ENCODE measurements at regions not wholly inside any gene's neighbourhood (a gene's known extent, or its start where the extent isn't known, plus 50 kb on each side); places are given as distances from the start of the nearest gene placed in this dataset.
"Not testable (repeated sequence)": the region's sequence is repeated elsewhere in the genome, so short reads cannot be mapped to it uniquely, and the experiment has no call there.

- no peaks in the 10 kb centered on the region for H3K36me3 Mint-ChIP-seq (ENCODE audit: insufficient read depth)
- H3K27me3 Mint-ChIP-seq: peaks cover 60% of the 10 kb centered on the region
- DNase-seq (ENCODE audit: low spot score in 2 of 2): no peak
- H3K9me3 Mint-ChIP-seq: peaks cover 23% of the 10 kb centered on the region
- ATAC-seq (replicated peaks; ENCODE audit: extremely low read depth, poor library complexity, severe bottlenecking): no peak
- no peak overlapping the region for H3K27ac Mint-ChIP-seq (ENCODE audit: low read depth)
- H3K4me1 Mint-ChIP-seq: peaks cover 9% of the 10 kb centered on the region
- H3K4me3 Mint-ChIP-seq: peak overlapping the region; percentile 55
Measured at GRCh38 chr20:29410806-29411457, 1846.5 kb upstream of the DEFB115 start.

DNA sequence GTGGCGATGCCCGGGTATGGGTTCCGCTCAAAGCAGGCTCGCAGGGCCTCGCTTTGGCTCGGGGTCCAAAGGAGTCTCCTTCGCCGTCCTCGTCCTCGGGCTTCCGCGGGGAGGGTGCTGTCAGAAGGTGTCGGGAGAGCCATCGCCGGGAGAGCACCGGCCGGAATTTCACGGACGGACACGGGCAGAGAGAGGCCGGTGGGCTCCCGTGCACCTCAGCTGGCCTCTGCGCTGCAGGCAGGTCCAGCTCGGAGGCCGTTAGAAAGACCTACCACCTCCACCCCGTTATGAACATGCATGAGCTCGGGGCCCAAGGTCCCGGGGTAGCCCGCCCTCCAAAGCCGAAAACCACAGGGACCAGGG is 1846.0 kb upstream of the DEFB115 start:
- H3K4me1 Mint-ChIP-seq; ATAC-seq (replicated peaks; ENCODE audit: extremely low read depth, poor library complexity, severe bottlenecking); H3K27ac Mint-ChIP-seq (ENCODE audit: low read depth); DNase-seq (ENCODE audit: low spot score in 2 of 2); H3K36me3 Mint-ChIP-seq (ENCODE audit: insufficient read depth): not testable (repeated sequence)
- H3K9me3 Mint-ChIP-seq: peaks cover 23% of the 10 kb centered on the region
- peak overlapping the region; percentile 55 for H3K4me3 Mint-ChIP-seq
- peaks cover 65% of the 10 kb centered on the region for H3K27me3 Mint-ChIP-seq

GRCh38 chr20:29419378-29419777 is 1838.1 kb upstream of the DEFB115 start:
- Mint-ChIP-seq H3K27me3 (peaks cover 22% of the 10 kb centered on the region), H3K4me1 (no peaks in the 10 kb centered on the region), H3K9me3 (no peaks in the 10 kb centered on the region), H3K4me3 (no peak overlapping the region), H3K27ac (ENCODE audit: low read depth) (no peak overlapping the region), H3K36me3 (ENCODE audit: insufficient read depth) (no peaks in the 10 kb centered on the region)
- no peak for ATAC-seq (replicated peaks; ENCODE audit: extremely low read depth, poor library complexity, severe bottlenecking)
- DNase-seq (ENCODE audit: low spot score in 2 of 2): no peak

- H3K4me3 Mint-ChIP-seq: no peak overlapping the region
- no peak for ATAC-seq (replicated peaks; ENCODE audit: extremely low read depth, poor library complexity, severe bottlenecking)
- no peaks in the 10 kb centered on the region for H3K4me1 Mint-ChIP-seq
- H3K36me3 Mint-ChIP-seq (ENCODE audit: insufficient read depth): no peaks in the 10 kb centered on the region
- no peak for DNase-seq (ENCODE audit: low spot score in 2 of 2)
- no peaks in the 10 kb centered on the region for H3K9me3 Mint-ChIP-seq
- H3K27me3 Mint-ChIP-seq: peaks cover 29% of the 10 kb centered on the region
- H3K27ac Mint-ChIP-seq (ENCODE audit: low read depth): no peak overlapping the region
Measured at GRCh38 chr20:29427201-29428060, 1830.0 kb upstream of the DEFB115 start.

DNA sequence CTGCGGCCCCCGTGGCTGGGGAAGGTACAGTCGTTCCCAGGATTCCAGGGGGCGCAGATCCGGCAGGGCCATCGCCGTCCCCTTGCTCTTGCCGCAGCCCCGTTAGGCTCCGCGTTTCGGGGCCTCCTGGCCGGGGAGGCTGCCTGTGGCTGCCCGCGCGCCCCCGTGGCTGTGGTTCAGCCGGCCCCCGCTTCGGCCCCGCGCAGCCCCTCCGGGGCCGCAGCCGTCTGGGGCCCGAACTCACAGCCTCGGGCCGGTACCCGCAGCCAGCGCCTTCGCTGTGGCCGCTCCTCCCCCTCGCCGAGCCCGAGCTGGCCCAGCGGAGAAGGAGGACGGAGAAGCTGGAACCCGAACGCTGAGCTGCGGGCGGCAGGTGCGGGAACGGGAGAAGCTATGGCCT is 1826.9 kb upstream of the DEFB115 start:
- Mint-ChIP-seq H3K4me1 (no peaks in the 10 kb centered on the region), H3K27ac (ENCODE audit: low read depth) (no peak overlapping the region), H3K27me3 (peaks cover 19% of the 10 kb centered on the region), H3K9me3 (no peaks in the 10 kb centered on the region), H3K4me3 (no peak overlapping the region), H3K36me3 (ENCODE audit: insufficient read depth) (no peaks in the 10 kb centered on the region)
- ATAC-seq (replicated peaks; ENCODE audit: extremely low read depth, poor library complexity, severe bottlenecking) (no peak), DNase-seq (ENCODE audit: low spot score in 2 of 2) (no peak)

DNA sequence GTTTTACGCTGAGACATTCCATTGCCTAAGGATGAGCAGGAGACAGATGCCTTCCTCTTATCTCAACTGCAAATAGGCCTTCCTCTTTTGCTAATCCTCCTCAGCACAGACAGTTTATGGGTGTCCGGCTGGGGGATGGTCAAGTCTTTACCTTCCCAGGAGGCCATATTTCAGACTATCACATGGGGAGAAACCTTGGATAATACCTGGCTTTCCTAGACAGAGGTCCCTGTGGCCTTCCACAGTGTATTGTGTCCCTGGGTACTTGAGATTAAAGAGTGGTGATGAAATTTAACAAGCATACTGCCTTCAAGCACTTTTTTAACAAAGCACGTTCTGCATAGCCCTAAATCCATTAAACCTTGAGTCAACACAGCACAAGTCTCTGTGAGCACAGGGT is 1816.7 kb upstream of the DEFB115 start:
- H3K4me3 Mint-ChIP-seq; H3K27me3 Mint-ChIP-seq; DNase-seq (ENCODE audit: low spot score in 2 of 2); H3K9me3 Mint-ChIP-seq; ATAC-seq (replicated peaks; ENCODE audit: extremely low read depth, poor library complexity, severe bottlenecking); H3K36me3 Mint-ChIP-seq (ENCODE audit: insufficient read depth); H3K27ac Mint-ChIP-seq (ENCODE audit: low read depth): not testable (repeated sequence)
- peaks cover 15% of the 10 kb centered on the region for H3K4me1 Mint-ChIP-seq

GRCh38 chr20:29443206-29443781 is 1814.2 kb upstream of the DEFB115 start:
- H3K9me3 Mint-ChIP-seq; H3K27ac Mint-ChIP-seq (ENCODE audit: low read depth); H3K36me3 Mint-ChIP-seq (ENCODE audit: insufficient read depth): not testable (repeated sequence)
- DNase-seq (ENCODE audit: low spot score in 2 of 2) (peak in 1 of 2 donors; percentile 26), ATAC-seq (replicated peaks; ENCODE audit: extremely low read depth, poor library complexity, severe bottlenecking) (peak; percentile 41)
- Mint-ChIP-seq H3K4me3 (peak overlapping the region; percentile 50), H3K27me3 (peaks cover 18% of the 10 kb centered on the region), H3K4me1 (peaks cover 15% of the 10 kb centered on the region)

- ATAC-seq (replicated peaks; ENCODE audit: extremely low read depth, poor library complexity, severe bottlenecking): no peak
- Mint-ChIP-seq H3K4me3 (peak overlapping the region; percentile 50), H3K4me1 (peaks cover 15% of the 10 kb centered on the region), H3K9me3 (no peaks in the 10 kb centered on the region), H3K36me3 (ENCODE audit: insufficient read depth) (no peaks in the 10 kb centered on the region), H3K27me3 (peaks cover 18% of the 10 kb centered on the region), H3K27ac (ENCODE audit: low read depth) (no peak overlapping the region)
- DNase-seq (ENCODE audit: low spot score in 2 of 2): no peak
Measured at GRCh38 chr20:29443819-29444218, 1813.6 kb upstream of the DEFB115 start.

DNA sequence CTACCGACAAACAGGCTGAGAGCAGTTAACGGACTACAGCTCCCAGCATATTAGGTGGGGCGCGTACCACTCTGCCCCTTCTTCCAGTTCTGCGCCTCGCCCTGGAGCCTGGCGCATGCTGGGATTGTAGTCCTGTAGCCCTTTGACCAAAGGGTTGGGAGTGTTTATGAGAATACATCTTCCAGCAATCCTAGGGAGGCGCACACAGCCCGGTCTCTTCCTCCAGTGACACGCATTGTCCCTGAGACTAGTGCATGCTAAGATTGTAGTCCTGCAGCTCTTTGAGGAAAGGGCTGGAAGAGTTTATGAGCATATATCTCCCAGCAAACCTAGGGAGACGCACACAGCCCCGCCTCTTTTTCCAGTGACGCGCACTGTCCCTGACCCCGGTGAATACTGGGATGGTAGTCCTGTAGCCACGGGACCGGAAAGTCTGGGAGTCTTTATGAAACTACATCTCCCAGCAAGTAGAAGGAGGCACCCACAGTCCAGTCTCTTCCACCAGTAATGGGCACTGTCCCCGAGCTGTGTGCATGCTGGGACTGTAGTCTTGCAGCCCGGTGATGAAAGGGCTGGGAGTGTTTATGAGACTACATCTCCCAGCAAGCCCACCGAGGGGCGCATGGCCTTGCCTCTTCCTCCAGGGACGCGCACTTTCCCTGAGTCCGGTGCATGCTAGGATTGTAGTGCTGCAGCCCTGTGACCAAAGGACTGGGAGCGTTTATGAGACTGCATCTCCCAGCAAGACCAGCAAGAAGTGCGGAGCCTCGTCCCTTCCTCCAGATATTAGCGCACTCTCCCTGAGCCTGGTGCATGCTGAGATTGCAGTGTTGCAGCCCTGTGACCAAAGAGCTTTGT is 1812.2 kb upstream of the DEFB115 start:
- Mint-ChIP-seq H3K4me3 (peak overlapping the region; percentile 59), H3K4me1 (peaks cover 15% of the 10 kb centered on the region), H3K27me3 (peaks cover 18% of the 10 kb centered on the region)
- not testable (repeated sequence) for H3K9me3 Mint-ChIP-seq; H3K27ac Mint-ChIP-seq (ENCODE audit: low read depth); DNase-seq (ENCODE audit: low spot score in 2 of 2); H3K36me3 Mint-ChIP-seq (ENCODE audit: insufficient read depth)
- ATAC-seq (replicated peaks; ENCODE audit: extremely low read depth, poor library complexity, severe bottlenecking): peak; percentile 49

- not testable (repeated sequence) for ATAC-seq (replicated peaks; ENCODE audit: extremely low read depth, poor library complexity, severe bottlenecking)
Measured at GRCh38 chr20:29447517-29448484, 1809.7 kb upstream of the DEFB115 start.

DNA sequence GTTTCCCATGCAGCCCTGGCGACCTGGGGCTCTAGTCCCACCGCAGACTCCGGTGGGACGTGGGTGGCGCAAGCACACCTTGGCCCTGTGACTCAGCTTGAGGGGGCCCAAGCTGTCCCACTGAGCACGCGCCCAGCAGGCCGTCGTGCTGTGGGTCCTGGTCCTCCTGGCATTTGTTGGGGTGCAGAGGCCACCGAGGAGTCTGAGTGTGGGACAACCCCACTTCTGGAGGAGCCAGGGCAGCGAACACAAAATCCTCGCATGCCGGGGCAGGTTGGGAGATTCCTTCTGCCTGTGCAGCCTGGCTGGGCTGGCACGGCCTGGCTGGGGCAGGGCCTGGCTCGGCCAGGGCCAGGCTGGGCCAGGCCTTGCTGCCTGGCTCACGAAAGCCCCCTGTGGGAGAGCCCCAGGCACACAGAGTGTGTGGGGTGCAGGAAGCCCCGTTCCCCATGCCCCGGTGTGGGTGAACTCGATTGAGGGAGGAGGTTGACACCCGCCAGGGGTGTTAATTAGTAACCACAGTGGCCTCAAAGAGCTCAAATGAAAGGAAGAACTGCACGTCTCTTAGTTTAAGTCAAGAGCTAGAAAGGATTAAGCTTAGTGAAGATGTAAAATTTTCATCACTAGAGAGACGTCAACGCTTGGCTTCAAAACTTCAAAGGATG is 1808.5 kb upstream of the DEFB115 start:
- Mint-ChIP-seq H3K36me3 (ENCODE audit: insufficient read depth) (peaks cover 3% of the 10 kb centered on the region), H3K27me3 (peaks cover 18% of the 10 kb centered on the region), H3K4me3 (peak overlapping the region; percentile 31), H3K4me1 (peaks cover 5% of the 10 kb centered on the region), H3K9me3 (no peaks in the 10 kb centered on the region), H3K27ac (ENCODE audit: low read depth) (no peak overlapping the region)
- ATAC-seq (replicated peaks; ENCODE audit: extremely low read depth, poor library complexity, severe bottlenecking) (peak; percentile 63), DNase-seq (ENCODE audit: low spot score in 2 of 2) (no peak)

More at GRCh38 chr20:29447517-29448484, 1809.7 kb upstream of the DEFB115 start:
- H3K9me3 Mint-ChIP-seq; DNase-seq (ENCODE audit: low spot score in 2 of 2); H3K27ac Mint-ChIP-seq (ENCODE audit: low read depth); H3K36me3 Mint-ChIP-seq (ENCODE audit: insufficient read depth): not testable (repeated sequence)
- peaks cover 15% of the 10 kb centered on the region for H3K4me1 Mint-ChIP-seq
- H3K4me3 Mint-ChIP-seq: peak overlapping the region; percentile 31
- peaks cover 18% of the 10 kb centered on the region for H3K27me3 Mint-ChIP-seq
